Stimulated activated naive CD8-positive, alpha-beta T cell treated with anti-CD3 and anti-CD28 coated beads, Interleukin-15, amount 100 ng/mL, for 72 hours (primary cell): ENCODE measurements at regions not wholly inside any gene's neighbourhood (a gene's known extent, or its start where the extent isn't known, plus 50 kb on each side); places are given as distances from the start of the nearest gene placed in this dataset.

ENCODE experiments used
- ATAC-seq: fragments of 150-1000 bp; cut with Tn5 transposase; 2 replicates; pipeline ENCODE4 v1.10.0; 2021; ENCODE audit warnings: mild to moderate bottlenecking, moderate library complexity
- DNase-seq, 2 donors: peaks; one replicate each; pipeline ENCODE4 v3.0.0; 2021 to 2022
- H3K27ac Mint-ChIP-seq, 2 donors: one replicate each; pipeline ENCODE4 v1.8.0; 2022; ENCODE audit warnings: mild to moderate bottlenecking in 2 of 2, mixed read lengths in 2 of 2, moderate library complexity in 2 of 2
- H3K27me3 Mint-ChIP-seq: one replicate; pipeline ENCODE4 v1.8.0; 2022; ENCODE audit warnings: mixed read lengths
- H3K4me1 Mint-ChIP-seq: one replicate; pipeline ENCODE4 v1.8.0; 2022; ENCODE audit warnings: mild to moderate bottlenecking, mixed read lengths
- H3K4me3 Mint-ChIP-seq, 2 donors: one replicate each; pipeline ENCODE4 v1.8.0; 2022; ENCODE audit warnings: mild to moderate bottlenecking in 2 of 2, mixed read lengths in 2 of 2, moderate library complexity in 1 of 2
- H3K9me3 Mint-ChIP-seq, 2 donors: one replicate each; pipeline ENCODE4 v1.8.0; 2022; ENCODE audit warnings: mixed read lengths in 2 of 2

GRCh38 chr4:85243857-85244256 is 231.1 kb upstream of the ARHGAP24 start:
- no peaks in the 10 kb centered on the region for H3K4me1 Mint-ChIP-seq
- ATAC-seq (no peak), DNase-seq (no peak)
- H3K27ac Mint-ChIP-seq, result no peak overlapping the region
- no peak overlapping the region for H3K4me3 Mint-ChIP-seq
- H3K27me3 Mint-ChIP-seq, result no peaks in the 10 kb centered on the region
- H3K9me3 Mint-ChIP-seq, result peaks cover 0 to 38% of the 10 kb centered on the region in 2 donors

DNA sequence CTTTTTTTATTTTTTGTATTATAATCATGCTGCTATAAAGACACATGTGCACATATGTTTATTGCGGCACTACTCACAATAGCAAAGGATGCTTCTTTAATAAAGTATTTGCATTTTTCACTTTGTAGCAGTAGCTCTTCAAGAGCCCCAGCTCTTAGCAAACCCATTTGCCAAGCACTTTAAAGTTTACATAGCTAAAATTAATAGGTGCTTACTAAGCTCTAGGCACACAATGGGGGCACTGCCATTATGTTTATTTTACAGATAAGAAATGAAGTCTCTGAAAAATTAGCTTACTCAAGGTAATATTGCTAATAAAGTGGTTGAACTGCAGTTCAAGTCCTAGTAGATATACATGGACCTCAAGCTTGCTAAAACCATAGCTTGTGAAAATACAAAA is 230.3 kb upstream of the ARHGAP24 start:
- no peak overlapping the region for H3K27ac Mint-ChIP-seq
- no peaks in the 10 kb centered on the region for H3K27me3 Mint-ChIP-seq
- H3K4me3 Mint-ChIP-seq, result no peak overlapping the region
- peaks cover 2 to 30% of the 10 kb centered on the region in 2 donors for H3K9me3 Mint-ChIP-seq
- H3K4me1 Mint-ChIP-seq, result no peaks in the 10 kb centered on the region
- ATAC-seq (no peak), DNase-seq (no peak)

DNA sequence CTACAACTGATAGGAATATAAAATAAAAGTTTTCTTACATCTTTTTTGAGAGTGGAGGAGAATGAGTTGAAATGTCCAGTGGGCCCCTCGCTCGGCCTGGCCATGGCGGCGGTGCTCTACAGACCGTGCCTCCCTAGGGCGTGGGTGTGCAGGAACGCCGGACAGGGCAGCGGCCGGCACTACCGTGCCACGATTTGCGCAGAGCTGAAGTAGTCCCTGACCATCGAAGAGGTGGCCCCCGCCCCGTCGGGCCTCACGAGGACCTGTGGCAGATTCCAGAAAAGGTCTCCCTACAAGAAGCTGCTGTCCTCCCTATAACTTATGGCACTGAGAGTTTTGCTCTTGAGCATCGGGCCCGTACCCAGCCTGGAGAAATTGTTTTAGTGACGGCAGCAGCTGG is 228.9 kb upstream of the ARHGAP24 start:
- no peak for DNase-seq
- no peaks in the 10 kb centered on the region for H3K4me1 Mint-ChIP-seq
- ATAC-seq, result no peak
- no peaks in the 10 kb centered on the region for H3K27me3 Mint-ChIP-seq
- H3K27ac Mint-ChIP-seq, result no peak overlapping the region
- peaks cover 8 to 20% of the 10 kb centered on the region in 2 donors for H3K9me3 Mint-ChIP-seq
- no peak overlapping the region for H3K4me3 Mint-ChIP-seq

GRCh38 chr4:85250852-85251251 is 224.1 kb upstream of the ARHGAP24 start:
- Mint-ChIP-seq H3K27me3 (no peaks in the 10 kb centered on the region), H3K9me3 (peaks cover 25 to 31% of the 10 kb centered on the region in 2 donors), H3K27ac (no peak overlapping the region), H3K4me3 (no peak overlapping the region), H3K4me1 (no peaks in the 10 kb centered on the region)
- DNase-seq, result no peak
- ATAC-seq, result no peak

GRCh38 chr4:85257817-85258370 is 217.1 kb upstream of the ARHGAP24 start:
- Mint-ChIP-seq H3K27ac (no peak overlapping the region), H3K9me3 (peaks cover 22 to 30% of the 10 kb centered on the region in 2 donors), H3K27me3 (no peaks in the 10 kb centered on the region), H3K4me1 (no peaks in the 10 kb centered on the region), H3K4me3 (no peak overlapping the region)
- ATAC-seq, result no peak
- no peak for DNase-seq

DNA sequence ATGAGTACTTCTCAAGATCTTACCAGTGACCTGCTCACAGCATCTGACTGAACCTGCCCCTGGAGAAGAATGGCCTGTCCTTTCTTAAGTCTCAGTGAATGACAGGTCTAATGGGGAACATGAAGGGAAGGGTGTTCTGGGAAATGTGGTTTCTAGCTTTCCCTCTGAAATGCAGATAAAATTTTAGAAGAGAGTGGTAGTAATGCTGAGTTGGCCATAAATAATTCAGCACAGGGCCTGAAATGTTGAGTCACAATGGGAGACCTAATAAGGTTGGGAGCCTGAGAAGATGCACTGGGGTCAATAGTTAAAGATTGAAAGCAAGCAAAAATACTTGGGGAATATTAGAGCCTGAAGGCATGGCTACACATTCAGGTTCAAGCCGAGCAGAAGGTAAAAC is 214.9 kb upstream of the ARHGAP24 start:
- no peak overlapping the region for H3K4me3 Mint-ChIP-seq
- no peak for DNase-seq
- H3K27ac Mint-ChIP-seq, result no peak overlapping the region
- ATAC-seq, result no peak
- no peaks in the 10 kb centered on the region for H3K27me3 Mint-ChIP-seq
- peaks cover 12 to 16% of the 10 kb centered on the region in 2 donors for H3K9me3 Mint-ChIP-seq
- no peaks in the 10 kb centered on the region for H3K4me1 Mint-ChIP-seq

- no peaks in the 10 kb centered on the region for H3K27me3 Mint-ChIP-seq
- H3K9me3 Mint-ChIP-seq, result peaks cover 6 to 12% of the 10 kb centered on the region in 2 donors
- H3K4me1 Mint-ChIP-seq, result no peaks in the 10 kb centered on the region
- no peak for DNase-seq
- no peak overlapping the region for H3K27ac Mint-ChIP-seq
- no peak overlapping the region for H3K4me3 Mint-ChIP-seq
- ATAC-seq, result no peak
Measured at GRCh38 chr4:85265234-85265633, 209.7 kb upstream of the ARHGAP24 start.

DNA sequence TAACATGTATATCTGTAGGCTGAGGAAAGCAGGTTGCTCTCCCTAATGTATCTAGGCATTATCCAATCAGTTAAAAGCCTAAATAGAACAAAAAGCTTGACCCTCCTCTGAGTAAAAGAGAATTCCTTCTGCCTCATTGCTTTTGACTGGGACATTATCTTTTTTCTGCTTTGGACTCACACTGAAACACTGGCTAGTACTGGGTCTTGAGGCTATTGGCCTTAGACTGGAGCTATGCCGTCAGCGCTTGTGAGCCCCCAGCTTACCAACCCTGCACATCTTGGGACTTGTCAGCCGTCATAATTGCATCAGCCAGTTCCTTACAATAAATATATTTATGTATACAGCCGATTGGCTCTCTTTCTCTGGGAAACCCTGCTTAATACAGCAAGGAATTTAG is 206.8 kb upstream of the ARHGAP24 start:
- H3K9me3 Mint-ChIP-seq, result peaks cover 7 to 15% of the 10 kb centered on the region in 2 donors
- DNase-seq (no peak), ATAC-seq (no peak)
- no peaks in the 10 kb centered on the region for H3K4me1 Mint-ChIP-seq
- no peak overlapping the region for H3K27ac Mint-ChIP-seq
- no peaks in the 10 kb centered on the region for H3K27me3 Mint-ChIP-seq
- no peak overlapping the region for H3K4me3 Mint-ChIP-seq

DNA sequence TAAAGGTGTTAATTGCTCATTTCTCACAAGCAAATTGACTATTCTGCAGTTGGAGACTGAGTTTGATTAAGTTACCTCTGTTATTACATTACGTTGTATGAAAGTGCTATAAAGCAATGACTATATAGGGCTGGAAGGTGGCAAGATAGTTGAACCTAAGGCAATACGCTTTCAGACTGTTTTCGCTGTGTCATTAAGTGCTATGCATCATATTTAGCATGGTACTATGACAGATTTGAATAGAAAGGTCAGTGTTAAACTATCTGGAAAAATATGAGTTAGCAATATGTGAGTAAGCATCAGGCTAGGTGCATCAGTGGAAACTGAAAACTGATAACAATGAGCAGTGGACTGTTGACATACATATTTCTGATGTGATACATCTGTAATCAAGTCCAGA is 206.0 kb upstream of the ARHGAP24 start:
- no peaks in the 10 kb centered on the region for H3K4me1 Mint-ChIP-seq
- peaks cover 11 to 15% of the 10 kb centered on the region in 2 donors for H3K9me3 Mint-ChIP-seq
- no peak for DNase-seq
- ATAC-seq, result no peak
- no peak overlapping the region for H3K4me3 Mint-ChIP-seq
- H3K27ac Mint-ChIP-seq, result no peak overlapping the region
- no peaks in the 10 kb centered on the region for H3K27me3 Mint-ChIP-seq

- Mint-ChIP-seq H3K27ac (no peak overlapping the region), H3K9me3 (peaks cover 11 to 15% of the 10 kb centered on the region in 2 donors), H3K4me3 (no peak overlapping the region), H3K4me1 (no peaks in the 10 kb centered on the region), H3K27me3 (no peaks in the 10 kb centered on the region)
- ATAC-seq (no peak), DNase-seq (no peak)
Measured at GRCh38 chr4:85274955-85275354, 200.0 kb upstream of the ARHGAP24 start.

GRCh38 chr4:85280963-85281362 is 194.0 kb upstream of the ARHGAP24 start:
- DNase-seq (no peak), ATAC-seq (no peak)
- H3K27me3 Mint-ChIP-seq, result no peaks in the 10 kb centered on the region
- no peaks in the 10 kb centered on the region for H3K9me3 Mint-ChIP-seq
- H3K4me1 Mint-ChIP-seq, result no peaks in the 10 kb centered on the region
- no peak overlapping the region for H3K27ac Mint-ChIP-seq
- H3K4me3 Mint-ChIP-seq, result no peak overlapping the region

DNA sequence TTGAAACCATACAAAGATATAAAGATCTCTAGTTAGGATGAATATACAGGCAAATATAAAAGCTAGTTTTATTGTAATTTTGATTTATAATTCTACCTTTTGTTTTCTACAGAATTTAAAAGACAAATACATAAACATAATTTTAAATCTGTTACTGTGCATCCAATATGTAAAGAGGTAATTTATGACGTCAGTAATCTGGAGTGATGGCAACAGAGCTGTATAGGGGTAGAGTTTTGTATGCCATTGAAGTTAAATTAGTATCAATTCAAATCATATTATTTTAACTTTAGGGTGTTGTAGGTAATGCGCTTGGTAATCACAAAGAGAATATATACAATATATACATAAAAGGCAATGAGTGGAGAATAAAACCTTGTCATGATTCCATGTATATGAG is 183.7 kb upstream of the ARHGAP24 start:
- DNase-seq (no peak), ATAC-seq (no peak)
- Mint-ChIP-seq H3K9me3 (peaks cover 7% of the 10 kb centered on the region in 2 donors), H3K4me1 (no peaks in the 10 kb centered on the region), H3K27ac (no peak overlapping the region), H3K27me3 (no peaks in the 10 kb centered on the region), H3K4me3 (peak overlapping the region in 1 of 2 donors; percentile 25)

DNA sequence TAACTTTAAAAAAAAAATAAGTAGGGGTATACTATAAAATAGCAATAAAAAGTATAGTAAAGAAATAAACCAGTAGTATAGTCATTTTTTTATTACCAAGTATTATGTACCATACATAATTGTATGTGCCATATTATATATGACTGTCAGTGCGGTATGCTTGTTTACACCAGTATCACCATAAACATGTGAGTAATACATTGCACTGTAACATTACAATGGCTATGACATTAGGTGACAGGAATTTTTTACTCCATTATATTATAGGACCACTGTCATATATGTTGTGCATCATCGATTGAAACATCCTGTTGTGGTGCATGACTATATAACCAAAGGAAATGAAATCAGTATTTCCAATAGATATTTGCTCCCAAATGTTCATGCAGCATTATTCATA is 176.9 kb upstream of the ARHGAP24 start:
- Mint-ChIP-seq H3K4me3 (no peak overlapping the region), H3K4me1 (no peaks in the 10 kb centered on the region), H3K27ac (no peak overlapping the region), H3K9me3 (peaks cover 7 to 10% of the 10 kb centered on the region in 2 donors), H3K27me3 (no peaks in the 10 kb centered on the region)
- ATAC-seq (no peak), DNase-seq (no peak)

- no peaks in the 10 kb centered on the region for H3K27me3 Mint-ChIP-seq
- H3K4me3 Mint-ChIP-seq, result no peak overlapping the region
- H3K27ac Mint-ChIP-seq, result no peak overlapping the region
- no peak for ATAC-seq
- peaks cover 4 to 7% of the 10 kb centered on the region in 2 donors for H3K9me3 Mint-ChIP-seq
- DNase-seq, result no peak
- H3K4me1 Mint-ChIP-seq, result no peaks in the 10 kb centered on the region
Measured at GRCh38 chr4:85302193-85302736, 172.7 kb upstream of the ARHGAP24 start.

GRCh38 chr4:85302756-85303155 is 172.2 kb upstream of the ARHGAP24 start:
- ATAC-seq (no peak), DNase-seq (no peak)
- H3K27ac Mint-ChIP-seq, result no peak overlapping the region
- H3K9me3 Mint-ChIP-seq, result peaks cover 4 to 7% of the 10 kb centered on the region in 2 donors
- no peaks in the 10 kb centered on the region for H3K27me3 Mint-ChIP-seq
- no peaks in the 10 kb centered on the region for H3K4me1 Mint-ChIP-seq
- H3K4me3 Mint-ChIP-seq, result no peak overlapping the region

DNA sequence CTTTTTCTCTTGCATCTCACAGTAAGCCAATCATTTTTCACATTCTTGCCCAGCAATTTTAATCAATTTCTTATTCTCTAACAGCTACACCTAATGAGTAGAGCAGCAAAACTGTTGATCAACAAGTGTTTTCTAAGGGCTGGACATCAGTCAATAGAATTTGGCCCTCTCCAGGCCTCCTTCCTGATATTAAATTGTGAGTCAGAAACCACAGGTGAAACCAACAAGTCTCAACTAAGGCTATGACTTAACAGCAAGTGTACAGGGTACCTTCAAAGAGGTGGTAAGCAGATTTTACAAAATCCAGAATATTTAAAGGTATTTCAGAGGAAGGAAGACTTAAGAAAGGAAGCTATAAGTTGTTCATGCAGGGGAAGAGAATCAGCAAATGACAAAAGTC is 156.5 kb upstream of the ARHGAP24 start:
- Mint-ChIP-seq H3K4me1 (no peaks in the 10 kb centered on the region), H3K4me3 (no peak overlapping the region), H3K27me3 (no peaks in the 10 kb centered on the region), H3K9me3 (peaks cover 10 to 18% of the 10 kb centered on the region in 2 donors), H3K27ac (no peak overlapping the region)
- no peak for ATAC-seq
- DNase-seq, result no peak

- peaks cover 0 to 17% of the 10 kb centered on the region in 2 donors for H3K9me3 Mint-ChIP-seq
- H3K27ac Mint-ChIP-seq, result no peak overlapping the region
- H3K4me1 Mint-ChIP-seq, result no peaks in the 10 kb centered on the region
- DNase-seq (no peak), ATAC-seq (no peak)
- H3K4me3 Mint-ChIP-seq, result no peak overlapping the region
- no peaks in the 10 kb centered on the region for H3K27me3 Mint-ChIP-seq
Measured at GRCh38 chr4:85358831-85359230, 116.1 kb upstream of the ARHGAP24 start.
